Progenitor cell of endocrine pancreas (in vitro differentiated cells): ENCODE measurements at regions not wholly inside any gene's neighbourhood (a gene's known extent, or its start where the extent isn't known, plus 50 kb on each side); places are given as distances from the start of the nearest gene placed in this dataset.
"Not testable (repeated sequence)": the region's sequence is repeated elsewhere in the genome, so short reads cannot be mapped to it uniquely, and the experiment has no call there.

ENCODE experiments used
- DNase-seq: peaks from one replicate; pipeline ENCODE4 v3.0.0; 2021; ENCODE audit warnings: low spot score; ENCODE audit not compliant: unreplicated experiment
- H3K27ac Mint-ChIP-seq: 2 replicates; pipeline ENCODE4 v1.8.0; 2021; ENCODE audit warnings: mild to moderate bottlenecking, moderate library complexity, mixed read lengths
- H3K27me3 Mint-ChIP-seq: 2 replicates; pipeline ENCODE4 v1.8.0; 2021; ENCODE audit warnings: mixed read lengths
- H3K36me3 Mint-ChIP-seq: 2 replicates; pipeline ENCODE4 v1.8.0; 2022; ENCODE audit warnings: mixed read lengths; ENCODE audit not compliant: insufficient read depth
- H3K4me1 Mint-ChIP-seq: 2 replicates; pipeline ENCODE4 v1.8.0; 2021; ENCODE audit warnings: low read depth, mixed read lengths
- H3K4me3 Mint-ChIP-seq: 2 replicates; pipeline ENCODE4 v1.8.0; 2021; ENCODE audit warnings: low read depth, mild to moderate bottlenecking, moderate library complexity, mixed read lengths
- H3K9me3 Mint-ChIP-seq: 2 replicates; pipeline ENCODE4 v1.8.0; 2021; ENCODE audit warnings: low read depth, mixed read lengths
- TF ChIP-seq, protein P1 (sequence below): fragments of 200-600 bp; sonication (generic); IDR thresholded peaks from one replicate; pipeline ENCODE4 v1.5.0; 2021; ENCODE audit warnings: antibody characterized with exemption, mild to moderate bottlenecking; ENCODE audit not compliant: unreplicated experiment

GRCh38 chr5:122209601-122210000 is 80.3 kb downstream of the ZNF474 start:
- not testable (repeated sequence) for H3K27ac Mint-ChIP-seq, H3K4me3 Mint-ChIP-seq, H3K36me3 Mint-ChIP-seq, H3K4me1 Mint-ChIP-seq, H3K27me3 Mint-ChIP-seq, DNase-seq
- peaks cover 21% of the 10 kb centered on the region for H3K9me3 Mint-ChIP-seq

DNA sequence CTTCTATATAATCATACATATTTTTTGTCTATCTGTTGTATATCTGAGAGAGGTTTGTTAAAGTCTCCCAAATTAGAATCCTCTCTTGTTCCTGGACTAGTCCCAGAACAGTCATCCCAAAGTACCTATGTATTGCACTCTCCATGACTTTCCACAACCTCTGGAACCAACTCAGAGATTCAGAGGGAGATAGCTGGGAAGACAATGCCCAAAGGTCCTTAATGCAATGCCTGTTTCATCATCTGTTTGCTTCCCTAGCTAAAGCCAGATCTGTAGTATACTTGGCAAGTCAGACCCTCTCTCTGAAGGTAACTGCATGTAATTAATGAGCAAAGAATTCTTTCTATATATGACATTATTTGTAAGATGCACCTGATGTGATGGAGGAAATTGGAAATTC is 89.4 kb downstream of the ZNF474 start:
- DNase-seq, result no peak
- no peak overlapping the region for H3K4me3 Mint-ChIP-seq
- H3K36me3 Mint-ChIP-seq, result no peaks in the 10 kb centered on the region
- H3K27ac Mint-ChIP-seq, result no peak overlapping the region
- no peaks in the 10 kb centered on the region for H3K4me1 Mint-ChIP-seq
- no peaks in the 10 kb centered on the region for H3K27me3 Mint-ChIP-seq
- TF ChIP-seq, protein P1, sequence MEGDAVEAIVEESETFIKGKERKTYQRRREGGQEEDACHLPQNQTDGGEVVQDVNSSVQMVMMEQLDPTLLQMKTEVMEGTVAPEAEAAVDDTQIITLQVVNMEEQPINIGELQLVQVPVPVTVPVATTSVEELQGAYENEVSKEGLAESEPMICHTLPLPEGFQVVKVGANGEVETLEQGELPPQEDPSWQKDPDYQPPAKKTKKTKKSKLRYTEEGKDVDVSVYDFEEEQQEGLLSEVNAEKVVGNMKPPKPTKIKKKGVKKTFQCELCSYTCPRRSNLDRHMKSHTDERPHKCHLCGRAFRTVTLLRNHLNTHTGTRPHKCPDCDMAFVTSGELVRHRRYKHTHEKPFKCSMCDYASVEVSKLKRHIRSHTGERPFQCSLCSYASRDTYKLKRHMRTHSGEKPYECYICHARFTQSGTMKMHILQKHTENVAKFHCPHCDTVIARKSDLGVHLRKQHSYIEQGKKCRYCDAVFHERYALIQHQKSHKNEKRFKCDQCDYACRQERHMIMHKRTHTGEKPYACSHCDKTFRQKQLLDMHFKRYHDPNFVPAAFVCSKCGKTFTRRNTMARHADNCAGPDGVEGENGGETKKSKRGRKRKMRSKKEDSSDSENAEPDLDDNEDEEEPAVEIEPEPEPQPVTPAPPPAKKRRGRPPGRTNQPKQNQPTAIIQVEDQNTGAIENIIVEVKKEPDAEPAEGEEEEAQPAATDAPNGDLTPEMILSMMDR, result no peak
- peaks cover 8% of the 10 kb centered on the region for H3K9me3 Mint-ChIP-seq

DNA sequence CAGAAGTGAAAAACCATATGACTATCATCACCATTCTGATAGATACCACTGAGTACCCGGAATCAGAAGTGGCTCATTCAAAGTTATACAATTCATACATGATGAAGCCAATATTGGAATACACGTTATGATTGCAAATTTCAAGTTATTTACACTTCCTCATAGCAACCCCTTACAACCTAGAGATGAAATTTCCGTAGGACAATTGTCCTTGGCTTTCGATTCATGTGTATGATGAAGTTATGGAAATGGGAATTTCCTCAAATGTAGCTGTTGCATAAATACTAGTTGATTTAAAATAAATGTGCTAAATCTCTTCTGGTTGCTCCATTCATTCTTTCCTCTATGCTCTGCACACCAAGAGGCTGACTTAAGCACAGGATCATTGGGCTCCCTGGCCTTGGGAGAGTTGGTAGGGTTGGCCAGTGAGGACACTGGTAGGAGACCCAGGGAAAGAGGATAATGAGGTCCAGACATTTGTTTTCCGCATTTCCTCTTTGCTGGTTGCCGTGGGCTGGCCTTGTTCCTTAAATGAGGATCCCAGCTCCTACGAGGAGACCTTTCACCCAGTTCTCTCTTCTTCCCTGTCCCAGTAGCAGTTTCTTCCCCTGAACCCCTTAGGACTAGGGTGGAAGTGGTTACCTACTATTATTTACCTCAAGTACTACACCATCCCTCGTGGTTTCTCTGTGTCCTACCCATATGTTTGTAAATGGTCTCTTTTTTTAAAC is 90.3 kb downstream of the ZNF474 start:
- Mint-ChIP-seq H3K9me3 (peaks cover 14% of the 10 kb centered on the region), H3K36me3 (no peaks in the 10 kb centered on the region), H3K4me1 (no peaks in the 10 kb centered on the region), H3K27ac (no peak overlapping the region), H3K4me3 (no peak overlapping the region), H3K27me3 (no peaks in the 10 kb centered on the region)
- TF ChIP-seq, protein P1, result no peak
- no peak for DNase-seq

GRCh38 chr5:122220511-122220910 is 91.2 kb downstream of the ZNF474 start:
- no peak overlapping the region for H3K4me3 Mint-ChIP-seq
- TF ChIP-seq, protein P1, result no peak
- DNase-seq, result no peak
- H3K36me3 Mint-ChIP-seq, result no peaks in the 10 kb centered on the region
- H3K27me3 Mint-ChIP-seq, result no peaks in the 10 kb centered on the region
- peaks cover 14% of the 10 kb centered on the region for H3K9me3 Mint-ChIP-seq
- H3K27ac Mint-ChIP-seq, result no peak overlapping the region
- H3K4me1 Mint-ChIP-seq, result no peaks in the 10 kb centered on the region

DNA sequence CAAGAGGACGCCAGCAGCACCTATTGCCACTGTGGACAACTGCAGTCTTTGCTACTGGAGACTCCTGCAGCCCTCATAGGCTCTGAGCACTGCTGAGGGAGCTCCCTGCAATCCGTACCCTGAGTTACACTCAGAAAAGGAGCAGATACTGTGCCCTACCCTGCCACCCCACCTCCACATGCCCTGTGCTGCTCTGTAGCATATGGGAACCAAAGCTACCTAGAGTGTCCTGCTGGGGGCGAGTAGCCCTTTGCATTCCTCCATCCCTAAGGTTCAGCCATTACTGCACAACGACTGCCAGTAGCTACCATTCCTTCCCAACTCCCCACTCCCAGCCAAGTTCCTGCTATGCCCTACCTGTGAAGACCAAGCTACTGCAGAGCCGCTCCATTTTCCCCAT is 90.2 kb upstream of the SNCAIP start:
- no peak for DNase-seq
- TF ChIP-seq, protein P1, result no peak
- Mint-ChIP-seq H3K4me3 (no peak overlapping the region), H3K9me3 (peaks cover 14% of the 10 kb centered on the region), H3K27me3 (no peaks in the 10 kb centered on the region), H3K36me3 (no peaks in the 10 kb centered on the region), H3K27ac (no peak overlapping the region), H3K4me1 (no peaks in the 10 kb centered on the region)

- H3K4me3 Mint-ChIP-seq, result no peak overlapping the region
- no peak overlapping the region for H3K27ac Mint-ChIP-seq
- H3K27me3 Mint-ChIP-seq, result no peaks in the 10 kb centered on the region
- DNase-seq, result no peak
- peaks cover 14% of the 10 kb centered on the region for H3K9me3 Mint-ChIP-seq
- no peaks in the 10 kb centered on the region for H3K4me1 Mint-ChIP-seq
- TF ChIP-seq, protein P1, result no peak
- H3K36me3 Mint-ChIP-seq, result no peaks in the 10 kb centered on the region
Measured at GRCh38 chr5:122222580-122222979, 89.5 kb upstream of the SNCAIP start.
